ENCODE measurements at regions not wholly inside any gene's neighbourhood (a gene's known extent, or its start where the extent isn't known, plus 50 kb on each side); places are given as distances from the start of the nearest gene placed in this dataset.
"Not testable (repeated sequence)": the region's sequence is repeated elsewhere in the genome, so short reads cannot be mapped to it uniquely, and the experiment has no call there.

DNA sequence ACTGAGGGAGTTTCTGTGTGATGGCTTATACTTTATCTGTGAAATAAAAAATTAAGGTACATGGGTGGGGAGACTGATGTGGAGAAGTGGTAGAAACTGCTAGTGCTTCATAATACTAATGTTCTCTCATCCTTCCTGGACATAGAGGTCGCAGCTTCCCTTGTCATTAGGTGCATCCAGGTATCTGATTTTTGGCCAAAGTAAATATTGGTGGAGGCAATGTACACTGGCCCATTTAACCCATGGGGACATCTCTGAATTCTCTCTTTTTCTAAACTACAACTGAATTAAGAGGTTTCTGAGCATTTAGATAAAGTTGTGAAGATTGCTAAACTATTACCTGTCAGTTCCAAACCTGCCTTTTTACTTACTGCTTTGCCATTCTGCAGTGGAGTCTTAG is 140.9 kb upstream of the CHORDC1 start:
- no peak for DNase-seq

DNA sequence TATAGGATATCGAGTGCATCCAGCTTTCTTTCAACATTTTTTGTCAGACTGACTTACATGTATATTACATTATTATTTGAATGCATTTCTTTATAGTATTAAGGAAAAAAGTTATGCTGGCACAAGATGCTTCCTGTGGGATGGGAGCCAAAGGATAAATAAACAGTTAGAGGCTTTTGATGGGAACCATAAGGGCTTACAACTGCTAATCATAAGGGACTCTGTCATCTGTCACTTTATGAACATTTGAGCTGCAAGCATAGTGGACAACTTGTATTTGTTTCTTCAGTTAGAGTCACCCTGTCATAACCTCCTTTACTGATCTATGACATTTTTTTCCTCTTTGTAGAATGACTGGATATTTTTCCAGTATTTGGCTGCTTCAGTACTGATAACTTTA is 132.4 kb upstream of the CHORDC1 start:
- no peak for DNase-seq

DNA sequence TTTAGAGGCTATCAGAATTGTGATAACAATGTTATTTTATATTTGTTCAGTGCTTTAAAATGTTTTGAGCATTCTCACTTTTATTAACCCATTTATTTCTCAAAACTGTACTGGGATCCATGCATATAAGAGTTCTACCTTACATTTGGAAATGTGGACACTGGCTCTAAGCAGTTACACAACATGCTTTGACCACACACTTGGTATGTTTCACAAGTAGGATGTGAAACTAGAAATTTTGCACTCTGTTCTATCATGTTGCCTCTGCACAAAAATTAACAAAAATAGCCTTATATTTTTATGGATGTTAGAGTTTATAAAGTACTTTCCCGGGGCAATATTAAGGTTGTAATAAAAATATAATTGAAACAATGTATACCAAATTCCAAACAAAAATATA is 126.9 kb upstream of the CHORDC1 start:
- DNase-seq = no peak

DNA sequence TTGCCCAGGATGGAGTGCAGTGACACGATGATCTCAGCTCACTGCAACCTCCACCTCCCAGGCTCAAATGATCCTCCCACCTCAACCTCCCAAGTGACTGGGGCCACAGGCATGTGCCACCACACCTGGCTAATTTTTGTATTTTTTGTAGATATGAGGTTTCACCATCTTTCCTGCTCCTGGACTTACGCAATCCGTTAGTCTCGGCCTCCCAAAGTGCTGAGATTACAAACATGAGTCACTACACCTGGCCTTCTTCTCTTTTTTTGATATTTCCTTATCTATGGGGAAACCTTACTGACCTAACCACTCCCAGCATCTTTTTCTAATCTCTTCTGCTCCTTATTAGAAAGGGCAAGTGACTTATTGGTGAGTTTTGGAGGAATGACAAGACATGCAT is 121.7 kb upstream of the CHORDC1 start:
- DNase-seq = no peak

DNA sequence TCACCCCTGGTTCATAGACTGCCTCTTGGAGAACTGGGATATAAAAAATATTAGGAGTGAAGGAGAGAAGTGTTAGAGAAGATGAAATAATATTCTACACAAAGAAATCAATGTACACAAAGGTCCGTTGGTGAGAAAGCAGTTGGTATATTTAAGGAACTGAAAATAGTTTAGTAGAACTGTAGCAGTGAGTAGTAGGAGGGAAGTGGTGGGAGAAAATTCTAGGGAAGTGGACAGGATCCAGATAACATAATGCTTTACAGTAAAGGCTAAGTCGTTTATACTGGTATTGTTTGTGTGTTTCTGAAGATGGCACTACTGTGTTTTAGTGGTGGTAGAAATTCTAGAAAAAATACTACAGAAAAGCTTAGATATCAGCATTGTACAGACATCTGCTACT is 120.8 kb upstream of the CHORDC1 start:
- DNase-seq = no peak

DNA sequence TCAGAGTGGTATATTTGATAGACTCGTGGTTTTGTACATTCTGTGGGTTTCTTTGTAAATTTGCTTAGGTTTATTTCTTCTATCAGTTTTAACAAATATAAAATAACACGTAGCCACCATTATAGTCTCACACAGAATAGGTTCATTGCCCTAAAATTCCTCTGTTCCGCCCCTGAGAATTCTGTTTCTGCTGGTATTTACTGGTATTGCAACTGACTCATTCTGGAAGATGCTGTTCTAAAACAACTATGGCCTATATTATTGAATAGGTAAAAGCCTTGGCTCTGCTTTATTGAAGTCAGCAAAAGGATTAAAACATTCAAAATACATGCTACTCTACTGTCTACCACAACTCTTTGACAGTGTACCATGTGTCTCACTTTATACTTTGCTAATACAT is 119.1 kb upstream of the CHORDC1 start:
- no peak for DNase-seq

- DNase-seq = no peak
Measured at GRCh38 chr11:90332415-90332814, 109.6 kb upstream of the CHORDC1 start.

DNA sequence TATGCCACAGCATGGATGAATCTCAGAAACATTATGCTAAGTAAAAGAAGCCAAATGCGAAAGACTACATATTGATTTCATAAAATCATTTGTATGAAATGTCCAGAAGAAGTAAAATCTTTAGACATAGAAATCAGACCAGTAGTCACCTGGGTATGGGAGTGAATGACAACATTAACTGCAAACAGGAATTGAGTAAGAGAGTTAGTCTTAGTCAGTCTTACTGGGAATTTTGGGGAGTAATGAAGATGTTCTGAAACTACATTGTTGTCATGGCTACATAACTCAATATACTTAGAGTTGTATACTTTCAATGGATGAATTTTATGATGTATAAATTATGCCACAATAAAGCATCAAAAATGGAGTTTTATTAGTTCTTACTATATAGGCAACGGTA is 107.8 kb upstream of the CHORDC1 start:
- no peak for DNase-seq

GRCh38 chr11:90329043-90329442 is 106.2 kb upstream of the CHORDC1 start:
- no peak for DNase-seq

- no peak for DNase-seq
Measured at GRCh38 chr11:90326647-90327046, 103.8 kb upstream of the CHORDC1 start.

GRCh38 chr11:90323289-90323688 is 100.4 kb upstream of the CHORDC1 start:
- no peak for DNase-seq

DNA sequence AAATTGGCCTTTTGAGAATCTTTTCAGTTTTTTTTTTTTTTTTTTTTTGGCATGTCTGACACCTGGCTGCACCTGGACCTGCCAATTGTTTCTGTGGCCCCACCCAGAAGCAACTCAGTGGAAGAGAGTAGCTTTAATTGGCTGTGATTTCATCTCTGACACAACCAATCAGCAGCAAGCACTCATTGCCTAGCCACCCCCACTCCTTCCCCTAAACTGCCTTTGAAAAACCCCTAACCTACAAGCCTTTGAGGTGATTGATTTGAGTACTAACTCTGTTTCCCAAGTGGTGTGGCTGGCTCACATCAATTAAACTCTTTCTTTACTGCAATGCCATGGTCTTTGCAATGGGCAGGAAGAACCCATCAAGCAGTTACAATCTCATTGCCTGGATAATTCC is 98.2 kb upstream of the CHORDC1 start:
- no peak for DNase-seq

- DNase-seq = no peak
Measured at GRCh38 chr11:90318651-90319050, 95.8 kb upstream of the CHORDC1 start.

DNA sequence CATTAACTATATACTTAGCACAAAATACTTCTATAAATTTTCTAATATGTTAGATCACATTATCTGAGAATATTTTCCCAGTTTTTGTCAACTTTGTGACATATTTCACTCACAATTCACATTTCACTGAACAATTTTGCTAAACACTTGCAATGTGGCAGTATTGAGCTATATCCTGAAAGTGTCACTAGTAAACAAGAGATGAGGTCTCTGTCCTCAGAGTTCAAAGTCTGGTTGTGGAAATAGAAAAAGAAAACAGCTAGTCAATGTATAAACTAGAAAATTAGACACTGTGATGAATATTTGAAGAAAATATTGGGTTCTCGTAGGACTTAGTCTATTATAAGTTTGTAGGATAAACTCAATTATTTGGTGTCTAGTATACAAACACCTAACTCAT is 87.4 kb upstream of the CHORDC1 start:
- DNase-seq = no peak

- no peak for DNase-seq
Measured at GRCh38 chr11:90309693-90310092, 86.8 kb upstream of the CHORDC1 start.

DNA sequence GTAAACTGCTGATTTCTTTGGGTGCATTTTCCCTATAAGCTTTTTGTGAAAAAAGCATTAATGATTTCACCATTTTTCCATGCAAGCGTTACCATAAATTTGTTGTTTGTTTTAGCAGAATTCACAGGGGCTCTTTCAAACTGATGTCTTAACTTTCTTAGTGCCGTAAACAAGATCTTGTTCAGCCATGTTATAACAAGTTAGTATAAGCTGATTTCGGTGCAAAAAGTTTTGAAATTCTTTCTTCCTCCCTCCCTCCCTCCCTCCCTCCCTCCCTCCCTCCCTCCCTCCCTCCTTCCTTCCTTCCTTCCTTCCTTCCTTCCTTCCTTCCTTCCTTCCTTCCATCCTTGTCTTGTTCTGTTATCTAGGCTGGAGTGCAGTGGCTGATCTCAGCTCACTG is 71.7 kb upstream of the CHORDC1 start:
- DNase-seq = no peak

GRCh38 chr11:90294091-90294490 is 71.2 kb upstream of the CHORDC1 start:
- DNase-seq = no peak

GRCh38 chr11:90288212-90288821 is 65.5 kb upstream of the CHORDC1 start:
- peak; percentile 20 for DNase-seq

DNA sequence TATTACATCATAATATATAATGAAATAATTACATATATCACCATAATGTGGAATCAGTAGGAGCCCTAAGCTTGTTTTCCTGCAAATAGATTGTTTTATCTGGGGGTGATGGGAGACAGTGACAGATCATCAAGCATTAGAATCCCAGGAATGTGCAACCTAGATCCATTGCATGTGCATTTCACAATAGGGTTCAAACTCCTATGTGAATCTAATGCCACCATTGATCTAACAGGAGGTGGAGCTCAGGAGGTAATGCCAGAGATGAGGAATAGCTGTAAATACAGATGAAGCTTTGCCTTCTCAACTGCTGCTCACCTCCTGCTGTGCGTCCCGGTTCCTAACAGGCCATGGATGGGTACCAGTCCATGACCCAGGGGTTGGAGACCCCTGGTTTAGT is 63.8 kb upstream of the CHORDC1 start:
- no peak for DNase-seq

- DNase-seq = no peak
Measured at GRCh38 chr11:90284171-90284570, 61.3 kb upstream of the CHORDC1 start.

- not testable (repeated sequence) for DNase-seq
Measured at GRCh38 chr11:90282551-90283071, 59.8 kb upstream of the CHORDC1 start.

- DNase-seq = no peak
Measured at GRCh38 chr11:90274362-90274761, 51.5 kb upstream of the CHORDC1 start.

Data from hindlimb muscle (tissue), 1 donor.